Prostate gland (tissue), 2 donors: ENCODE measurements at regions not wholly inside any gene's neighbourhood (a gene's known extent, or its start where the extent isn't known, plus 50 kb on each side); places are given as distances from the start of the nearest gene placed in this dataset.

Experiments
- DNase-seq: peaks from one replicate; pipeline ENCODE4 v3.0.0-alpha.2; 2019; ENCODE audit warnings: low spot score
- H3K27ac ChIP-seq, 2 donors: fragments of 200-600 bp; sonication (generic); 2 replicates each; pipeline ENCODE4 v1.5.1; 2017 to 2019
- H3K27me3 ChIP-seq: fragments of 200-600 bp; sonication (generic); replicated peaks from 2 replicates; pipeline ENCODE4 v1.5.1; 2019; ENCODE audit not compliant: insufficient read depth
- H3K36me3 ChIP-seq, 2 donors: fragments of 200-600 bp; sonication (generic); 1 replicate in 1 of 2; 2 replicates in 1 of 2; pipeline versions ENCODE4 v1.5.1 to v1.8.1; 2017 to 2019
- H3K4me1 ChIP-seq: fragments of 200-600 bp; sonication (generic); replicated peaks from 2 replicates; pipeline ENCODE4 v1.5.1; 2019
- H3K4me3 ChIP-seq, 2 donors: fragments of 200-600 bp; sonication (generic); 2 replicates each; pipeline ENCODE4 v1.5.1; 2017 to 2019
- H3K9me3 ChIP-seq: fragments of 200-600 bp; sonication (generic); 2 replicates; pipeline ENCODE4 v1.5.1; 2017
- CTCF ChIP-seq, 4 experiments: fragments of 200-600 bp in 2 of 4; fragments of 450-650 bp in 2 of 4; sonication (generic) in 2 of 4; IDR thresholded peaks; 1 replicate in 3 of 4; 2 replicates in 1 of 4; pipeline ENCODE4 v1.5.1; 2016 to 2019; ENCODE audit warnings: antibody characterized with exemption in 4 of 4, mild to moderate bottlenecking in 2 of 4, moderate library complexity in 2 of 4
- POLR2A ChIP-seq: fragments of 450-650 bp; IDR thresholded peaks from one replicate; pipeline ENCODE4 v1.6.1; 2016; ENCODE audit warnings: antibody characterized with exemption, mild to moderate bottlenecking
- POLR2AphosphoS5 ChIP-seq: sonication (generic); formaldehyde crosslinking; IDR thresholded peaks from one replicate; pipeline ENCODE4 v1.6.1; 2017; ENCODE audit warnings: antibody characterized with exemption
- WGBS: methylation state at CpG from one replicate; pipeline ENCODE4 v1.1.5; 2018; 5-methylcytosine and 5-hydroxymethylcytosine counted together
- intact Hi-C: fragments of 100-400 bp; cut with DNase I; formaldehyde crosslinking; loops from one replicate; pipeline ENCODE4 v1.14.2; 2022

GRCh38 chr3:13146643-13147143 is 73.5 kb upstream of the IQSEC1 start:
- WGBS: 90% methylated on average over 9 of the region's 9 CpGs
- no peak for TF ChIP-seq CTCF (IDR thresholded peaks at IDR 0.05)
- no peak for TF ChIP-seq POLR2AphosphoS5
- TF ChIP-seq POLR2A: no peak
- intact Hi-C loops: no loop called here
- DNase-seq: no peak
- Histone ChIP-seq H3K36me3 (no peaks in the 10 kb centered on the region), H3K27me3 (peaks cover 2% of the 10 kb centered on the region), H3K4me1 (no peaks in the 10 kb centered on the region), H3K27ac (no peak overlapping the region), H3K4me3 (no peak overlapping the region), H3K9me3 (no peaks in the 10 kb centered on the region)

GRCh38 chr3:13145826-13146642 is 72.8 kb upstream of the IQSEC1 start:
- TF ChIP-seq POLR2A (no peak), POLR2AphosphoS5 (no peak), CTCF (IDR thresholded peaks at IDR 0.05) (no peak)
- no peak for DNase-seq

GRCh38 chr3:13145131-13145825 is 72.0 kb upstream of the IQSEC1 start:
- H3K4me3 ChIP-seq: no peak overlapping the region
- H3K4me1 ChIP-seq: no peaks in the 10 kb centered on the region
- peaks cover 2% of the 10 kb centered on the region for H3K27me3 ChIP-seq
- no peak overlapping the region for H3K27ac ChIP-seq
- no peak for TF ChIP-seq POLR2A
- no peak for TF ChIP-seq POLR2AphosphoS5
- TF ChIP-seq CTCF (IDR thresholded peaks at IDR 0.05): no peak
- intact Hi-C loops: no loop called here
- 68% methylated on average over 14 of the region's 14 CpGs for WGBS
- no peaks in the 10 kb centered on the region for H3K36me3 ChIP-seq
- no peak for DNase-seq
- no peaks in the 10 kb centered on the region for H3K9me3 ChIP-seq

More at GRCh38 chr3:13145826-13146642, 72.8 kb upstream of the IQSEC1 start:
- intact Hi-C loops: no loop called here
- Histone ChIP-seq H3K4me3 (no peak overlapping the region), H3K4me1 (no peaks in the 10 kb centered on the region), H3K36me3 (no peaks in the 10 kb centered on the region), H3K27me3 (peaks cover 2% of the 10 kb centered on the region), H3K27ac (no peak overlapping the region), H3K9me3 (no peaks in the 10 kb centered on the region)
- WGBS: 70% methylated on average over 16 of the region's 16 CpGs

GRCh38 chr3:13144163-13145023 is 71.2 kb upstream of the IQSEC1 start:
- no peaks in the 10 kb centered on the region for H3K9me3 ChIP-seq
- intact Hi-C loops: no loop called here
- 86% methylated on average over 25 of the region's 25 CpGs for WGBS

More at GRCh38 chr3:13144163-13145023, 71.2 kb upstream of the IQSEC1 start:
- Histone ChIP-seq H3K4me3 (no peak overlapping the region), H3K27ac (no peak overlapping the region), H3K4me1 (no peaks in the 10 kb centered on the region), H3K27me3 (peaks cover 2% of the 10 kb centered on the region), H3K36me3 (no peaks in the 10 kb centered on the region)
- TF ChIP-seq POLR2A (no peak), CTCF (IDR thresholded peaks at IDR 0.05) (no peak), POLR2AphosphoS5 (no peak)
- DNase-seq: no peak
